Adrenal gland (tissue), 5 donors: ENCODE measurements at regions not wholly inside any gene's neighbourhood (a gene's known extent, or its start where the extent isn't known, plus 50 kb on each side); places are given as distances from the start of the nearest gene placed in this dataset.

ENCODE experiments used
- CTCF ChIP-seq, 6 experiments: fragments of 450-650 bp in 4 of 6; fragments of 200-600 bp in 2 of 6; sonication (generic) in 1 of 6; IDR thresholded peaks; 1 replicate in 5 of 6; 2 replicates in 1 of 6; pipeline versions ENCODE4 v1.5.1 to v1.8.0; 2016 to 2021; ENCODE audit warnings: antibody characterized with exemption in 6 of 6, mild to moderate bottlenecking in 2 of 6, moderate library complexity in 1 of 6
- POLR2A ChIP-seq, 2 donors: fragments of 450-650 bp; IDR thresholded peaks; one replicate each; pipeline ENCODE4 v1.6.1; 2017; ENCODE audit warnings: antibody characterized with exemption in 2 of 2, mild to moderate bottlenecking in 2 of 2, moderate library complexity in 1 of 2
- donor health status: DM: no; HTN: no; CAD: no.

- no peak for TF ChIP-seq POLR2A (IDR thresholded peaks at IDR 0.05)
- no peak for TF ChIP-seq CTCF (IDR thresholded peaks at IDR 0.05)
Observed at GRCh38 chr10:55460008-55460407, 659.0 kb upstream of the PCDH15 start.
